GM12865 (cell line): ENCODE measurements at regions not wholly inside any gene's neighbourhood (a gene's known extent, or its start where the extent isn't known, plus 50 kb on each side); places are given as distances from the start of the nearest gene placed in this dataset.

Experiments
- DNase-seq: peaks from one replicate; pipeline ENCODE4 v3.0.0; 2010; ENCODE audit warnings: low read depth
- H3K4me3 ChIP-seq: 2 replicates; pipeline ENCODE4 v1.5.1; 2011; ENCODE audit warnings: mild to moderate bottlenecking, low read depth, low read length, control low read depth
- TF ChIP-seq, protein P1 (sequence below): IDR thresholded peaks from 2 replicates; pipeline ENCODE4 v1.5.1; 2011; ENCODE audit warnings: low read length, control low read depth, low read depth, inconsistent platforms; ENCODE audit not compliant: insufficient read depth; ENCODE audit errors: missing control alignments

DNA sequence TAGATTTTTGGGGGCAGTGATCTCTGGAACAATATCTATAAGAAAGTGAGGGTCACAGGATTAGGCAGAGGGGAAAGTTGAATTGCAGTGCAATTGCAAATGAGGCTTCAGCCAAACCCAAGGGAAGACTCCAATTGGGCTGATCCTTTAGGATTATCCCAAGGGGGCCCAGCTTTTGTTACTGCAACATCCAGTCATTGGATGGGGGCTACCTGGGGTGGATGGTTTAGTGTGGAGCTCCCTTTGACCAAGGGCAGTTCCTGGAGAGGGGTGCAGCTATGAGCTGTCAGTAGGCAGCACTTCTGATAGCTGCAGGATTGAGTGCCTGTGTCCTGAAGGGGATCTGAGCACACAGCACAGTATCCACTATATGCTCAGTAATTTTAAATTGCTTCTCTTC lies 355.2 kb upstream of the AZI2 start:
- TF ChIP-seq, protein P1, sequence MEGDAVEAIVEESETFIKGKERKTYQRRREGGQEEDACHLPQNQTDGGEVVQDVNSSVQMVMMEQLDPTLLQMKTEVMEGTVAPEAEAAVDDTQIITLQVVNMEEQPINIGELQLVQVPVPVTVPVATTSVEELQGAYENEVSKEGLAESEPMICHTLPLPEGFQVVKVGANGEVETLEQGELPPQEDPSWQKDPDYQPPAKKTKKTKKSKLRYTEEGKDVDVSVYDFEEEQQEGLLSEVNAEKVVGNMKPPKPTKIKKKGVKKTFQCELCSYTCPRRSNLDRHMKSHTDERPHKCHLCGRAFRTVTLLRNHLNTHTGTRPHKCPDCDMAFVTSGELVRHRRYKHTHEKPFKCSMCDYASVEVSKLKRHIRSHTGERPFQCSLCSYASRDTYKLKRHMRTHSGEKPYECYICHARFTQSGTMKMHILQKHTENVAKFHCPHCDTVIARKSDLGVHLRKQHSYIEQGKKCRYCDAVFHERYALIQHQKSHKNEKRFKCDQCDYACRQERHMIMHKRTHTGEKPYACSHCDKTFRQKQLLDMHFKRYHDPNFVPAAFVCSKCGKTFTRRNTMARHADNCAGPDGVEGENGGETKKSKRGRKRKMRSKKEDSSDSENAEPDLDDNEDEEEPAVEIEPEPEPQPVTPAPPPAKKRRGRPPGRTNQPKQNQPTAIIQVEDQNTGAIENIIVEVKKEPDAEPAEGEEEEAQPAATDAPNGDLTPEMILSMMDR = no peak
- H3K4me3 ChIP-seq = no peak overlapping the region
- DNase-seq = no peak

DNA sequence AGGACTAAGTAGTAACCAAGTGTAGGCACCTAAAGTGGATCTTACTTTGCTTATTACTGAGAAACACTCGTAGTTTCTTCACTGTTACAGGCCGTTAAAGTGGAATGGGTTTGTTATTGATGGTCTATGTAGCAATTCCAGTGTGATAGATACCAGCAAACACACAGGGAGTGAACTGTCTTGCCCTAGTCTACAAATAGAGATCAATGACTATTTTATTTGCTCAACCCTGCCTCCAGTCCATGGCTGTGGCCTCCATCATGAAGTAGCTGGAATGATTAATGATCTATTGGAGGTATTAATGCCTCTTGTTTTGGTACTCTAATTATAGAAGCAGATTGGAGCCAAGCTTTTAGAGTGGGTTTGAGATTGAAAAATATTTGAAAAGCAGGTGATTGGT lies 362.7 kb upstream of the AZI2 start:
- no peak for DNase-seq
- no peak overlapping the region for H3K4me3 ChIP-seq
- TF ChIP-seq, protein P1 = no peak

DNA sequence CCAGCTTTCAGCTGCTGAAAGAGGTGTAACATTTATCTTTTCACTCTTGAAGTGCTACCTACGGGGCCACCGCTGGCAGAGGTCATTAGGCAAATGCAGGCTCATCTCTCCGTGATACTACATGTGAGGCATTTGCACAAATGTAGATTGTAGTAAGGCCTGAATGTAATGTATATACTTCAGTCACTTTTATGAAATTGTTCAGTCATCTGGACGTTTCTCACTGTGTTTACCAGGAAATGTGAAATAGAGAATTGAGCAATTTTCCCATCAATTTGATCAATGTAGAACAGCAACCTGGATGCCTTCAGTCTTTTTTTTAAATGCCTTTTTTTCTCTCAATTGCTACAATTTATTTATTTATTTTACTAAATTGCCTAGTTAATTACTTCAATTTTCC lies 368.3 kb upstream of the AZI2 start:
- H3K4me3 ChIP-seq = no peak overlapping the region
- DNase-seq = no peak
- TF ChIP-seq, protein P1 = no peak

DNA sequence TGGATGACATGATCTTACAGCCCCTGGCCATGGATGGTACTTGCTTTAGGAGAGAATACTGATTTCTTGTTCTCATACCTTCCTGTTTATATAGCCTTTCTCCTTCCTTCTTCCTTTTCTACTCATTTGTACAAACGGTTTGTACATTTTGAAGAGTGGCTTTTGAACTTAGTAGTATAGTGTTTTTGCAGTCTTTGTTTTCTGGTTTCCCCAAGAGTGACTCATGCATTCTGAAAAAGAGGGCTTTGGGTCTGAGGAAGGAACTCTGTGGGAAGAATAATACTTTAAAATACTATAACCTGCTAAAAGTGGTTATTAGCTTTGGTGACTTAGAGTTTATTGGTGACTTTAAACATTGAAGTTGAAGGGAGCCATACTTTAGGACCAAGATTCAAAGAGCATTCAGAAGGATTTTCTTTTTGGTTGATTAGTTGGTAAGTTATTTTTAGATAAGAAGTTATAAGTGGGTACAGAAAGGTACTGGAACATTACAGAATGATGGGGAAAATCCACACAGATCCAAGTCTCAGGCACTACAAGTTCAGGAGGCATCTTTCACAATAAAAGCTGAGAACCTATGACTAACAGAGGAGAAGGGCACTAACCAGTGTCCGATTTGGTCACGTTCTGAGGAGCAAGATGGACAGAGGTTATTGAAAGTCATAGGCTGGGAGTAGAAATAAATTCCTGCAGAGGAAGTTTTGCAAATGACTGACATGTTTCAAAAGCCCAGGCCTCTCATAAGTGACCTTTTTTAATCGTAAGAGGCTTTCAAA lies 369.6 kb upstream of the AZI2 start:
- TF ChIP-seq, protein P1 = no peak
- no peak overlapping the region for H3K4me3 ChIP-seq
- no peak for DNase-seq

DNA sequence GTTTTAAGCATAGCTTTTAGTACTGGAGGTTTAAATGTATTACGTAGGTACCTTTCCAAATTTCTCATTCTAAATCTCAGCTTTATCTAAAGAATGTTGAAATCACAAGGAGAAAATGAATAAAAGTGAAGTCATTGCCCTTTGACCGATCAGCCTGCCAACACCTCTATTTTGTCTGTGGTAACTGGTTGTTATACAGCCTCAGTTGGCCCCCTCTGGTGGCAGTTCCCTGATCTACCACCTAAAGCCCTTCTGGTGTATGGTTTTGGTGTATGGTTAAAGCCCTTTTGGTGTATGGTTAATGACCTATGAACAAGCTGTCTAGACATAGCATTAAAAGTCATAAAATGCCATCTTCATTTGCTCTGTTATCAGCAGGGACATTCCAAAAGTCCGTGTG lies 378.2 kb upstream of the AZI2 start:
- TF ChIP-seq, protein P1 = peak; percentile 64
- H3K4me3 ChIP-seq = no peak overlapping the region
- DNase-seq = peak; percentile 54

DNA sequence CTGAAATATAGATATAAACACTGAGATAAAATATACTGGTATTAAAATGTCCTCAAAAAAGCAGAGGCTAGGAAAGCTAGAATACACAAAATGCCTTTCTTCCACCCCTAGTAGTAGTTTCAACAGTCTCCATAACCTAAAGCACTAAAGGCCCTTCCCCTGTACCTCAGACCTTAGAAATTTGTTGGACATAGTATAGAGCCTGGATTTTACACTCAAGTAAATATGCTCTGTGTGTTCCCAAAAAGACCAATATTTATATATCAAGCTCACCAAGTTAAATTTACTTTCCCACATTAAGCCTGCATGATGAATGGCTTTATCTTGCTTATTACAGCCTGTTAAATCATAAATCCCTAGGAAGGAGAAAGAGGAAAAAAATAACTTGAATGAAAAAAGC lies 378.7 kb upstream of the AZI2 start:
- H3K4me3 ChIP-seq = no peak overlapping the region
- TF ChIP-seq, protein P1 = no peak
- no peak for DNase-seq

DNA sequence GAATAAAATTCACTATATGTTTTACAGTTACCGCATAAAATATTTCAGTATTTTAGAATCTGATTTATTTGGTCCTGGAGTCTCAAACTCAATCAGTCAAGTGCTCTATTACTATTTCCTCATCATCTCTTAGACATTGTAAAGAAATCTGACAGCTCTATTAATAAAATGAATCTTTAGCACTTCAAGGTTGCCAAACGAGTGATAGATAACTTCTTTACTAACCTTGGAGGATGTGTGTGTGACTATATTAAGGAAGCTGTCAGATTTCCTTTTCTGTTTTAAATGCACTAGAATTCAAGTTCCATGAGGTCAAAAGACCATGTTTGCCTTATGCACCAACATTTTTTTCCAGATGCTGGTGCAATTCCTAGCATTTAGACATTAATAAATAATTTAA lies 389.8 kb upstream of the AZI2 start:
- DNase-seq = no peak
- TF ChIP-seq, protein P1 = no peak
- H3K4me3 ChIP-seq = no peak overlapping the region
